NCI-H1436 treated with DMSO at 0.1 percent for 48 hours (cell line): ENCODE measurements at regions not wholly inside any gene's neighbourhood (a gene's known extent, or its start where the extent isn't known, plus 50 kb on each side); places are given as distances from the start of the nearest gene placed in this dataset.

Experiments used
- DNase-seq: peaks from one replicate; lab custom pipeline; 2025; lab: John Stamatoyannopoulos, UW

GRCh38 chr6:138714493-138714892, 59.1 kb upstream of the CCDC28A start:
- no peak for DNase-seq

DNA sequence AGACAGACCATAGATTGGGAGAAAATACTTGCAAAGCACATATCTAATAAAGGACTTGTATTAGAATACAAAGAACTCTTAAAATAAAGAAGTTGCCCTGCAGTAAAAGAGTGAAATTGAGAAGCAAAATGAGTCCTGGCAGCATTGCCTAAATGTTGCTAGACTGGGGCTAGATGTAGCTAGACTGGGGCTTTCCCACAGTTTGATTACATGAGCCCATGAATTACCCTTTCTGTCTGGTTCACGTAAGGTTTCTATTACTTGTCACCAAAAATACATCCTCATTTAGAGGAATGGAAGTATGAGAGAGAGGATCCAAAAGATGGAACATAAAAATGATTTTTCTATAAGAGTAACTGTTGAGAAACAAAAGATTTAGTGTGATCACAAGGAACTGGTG, 57.6 kb upstream of the CCDC28A start:
- no peak for DNase-seq

GRCh38 chr6:138716971-138717665, 56.5 kb upstream of the CCDC28A start:
- DNase-seq, result no peak

- no peak for DNase-seq
Observed at GRCh38 chr6:138719011-138719635, 54.4 kb upstream of the CCDC28A start.

DNA sequence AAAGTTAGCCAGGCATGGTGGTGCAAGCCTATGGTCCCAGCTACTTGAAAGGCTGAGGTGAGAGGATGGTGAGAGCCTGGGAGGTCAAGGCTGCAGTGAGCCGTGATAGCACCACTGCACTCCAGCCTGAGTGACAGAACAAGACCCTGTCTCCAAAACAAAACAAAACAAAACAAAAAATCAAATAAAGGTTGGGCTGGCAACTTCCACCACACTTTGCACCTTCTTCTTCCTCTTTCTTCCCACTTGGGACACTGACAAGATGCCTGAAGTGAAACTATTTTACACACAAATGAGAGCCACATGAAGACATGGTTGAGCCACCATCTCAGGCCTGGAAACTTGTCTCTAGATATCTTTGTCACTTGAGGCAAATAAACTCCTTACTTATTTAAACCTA, 53.8 kb upstream of the CCDC28A start:
- no peak for DNase-seq

DNA sequence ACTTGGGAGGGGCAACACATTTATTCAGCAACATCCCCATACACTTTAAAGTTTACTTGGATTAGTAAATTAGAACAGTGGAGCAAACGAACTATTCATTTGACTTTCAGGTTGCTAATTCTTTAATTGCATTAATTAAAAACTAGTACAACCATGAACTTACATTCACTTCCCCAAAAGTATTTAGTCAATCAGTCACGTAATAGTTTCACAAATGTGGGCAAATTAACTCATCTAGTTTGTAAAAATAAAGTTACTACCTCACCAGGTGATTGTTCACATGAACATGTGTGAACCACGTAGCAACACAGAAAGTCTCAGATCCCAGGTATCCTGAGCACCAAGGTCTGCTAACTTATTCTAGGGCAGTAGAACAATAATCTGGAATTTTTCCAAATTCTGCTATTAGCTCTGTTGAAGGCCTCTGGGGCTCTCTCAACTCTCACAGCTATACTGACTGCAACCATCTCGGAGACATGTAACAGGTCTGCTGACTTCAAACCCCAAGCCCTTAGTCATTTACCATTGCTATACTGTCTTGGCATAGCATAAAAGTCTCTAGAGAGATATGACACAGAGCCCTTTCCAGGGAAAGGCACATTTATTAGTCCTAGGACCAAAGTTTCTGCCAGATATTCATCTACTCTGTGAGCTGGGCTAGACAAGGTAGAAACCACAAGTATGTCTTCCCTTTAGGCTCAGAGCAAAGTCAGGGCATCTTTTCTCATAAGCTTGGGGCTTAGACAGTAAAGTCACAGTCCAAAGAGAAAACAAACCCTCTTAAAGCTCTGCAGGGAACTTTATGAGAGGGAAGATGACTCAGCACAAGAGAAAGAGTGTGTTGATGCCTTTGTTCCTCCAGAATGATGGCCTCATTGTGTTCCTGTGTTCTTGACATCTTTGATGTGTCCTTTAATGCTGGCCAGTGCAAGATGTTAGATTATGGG, 50.9 kb upstream of the CCDC28A start:
- no peak for DNase-seq
